Endodermal cell (in vitro differentiated cells): ENCODE measurements at regions not wholly inside any gene's neighbourhood (a gene's known extent, or its start where the extent isn't known, plus 50 kb on each side); places are given as distances from the start of the nearest gene placed in this dataset.
"Not testable (repeated sequence)": the region's sequence is repeated elsewhere in the genome, so short reads cannot be mapped to it uniquely, and the experiment has no call there.

Source experiments
- DNase-seq: peaks from one replicate; pipeline ENCODE4 v3.0.0-alpha.2; 2017
- H3K27ac ChIP-seq: 2 replicates; pipeline ENCODE4 v1.5.1; 2013; ENCODE audit warnings: mild to moderate bottlenecking, low read depth, low read length, moderate library complexity
- H3K27me3 ChIP-seq: 2 replicates; pipeline ENCODE4 v1.6.1; 2013; ENCODE audit warnings: mild to moderate bottlenecking, low read length, moderate library complexity; ENCODE audit not compliant: insufficient read depth, control insufficient read depth, poor library complexity, severe bottlenecking
- H3K36me3 ChIP-seq: 2 replicates; pipeline ENCODE4 v1.7.0; 2013; ENCODE audit warnings: mild to moderate bottlenecking, low read length, moderate library complexity; ENCODE audit not compliant: control insufficient read depth, insufficient read depth
- H3K4me1 ChIP-seq: one replicate; pipeline ENCODE4 v1.7.0; 2013; ENCODE audit warnings: low read length; ENCODE audit not compliant: control insufficient read depth, insufficient read depth
- H3K4me3 ChIP-seq: 2 replicates; pipeline ENCODE4 v1.5.1; 2013; ENCODE audit warnings: mild to moderate bottlenecking, low read length, moderate library complexity
- H3K9ac ChIP-seq: 2 replicates; pipeline ENCODE4 v1.6.1; 2013; ENCODE audit warnings: mild to moderate bottlenecking, low read length, moderate library complexity; ENCODE audit not compliant: poor library complexity, severe bottlenecking; ENCODE audit errors: extremely low read depth
- H3K9me3 ChIP-seq: 2 replicates; pipeline ENCODE4 v1.6.1; 2013; ENCODE audit warnings: mild to moderate bottlenecking, low read length, moderate library complexity; ENCODE audit not compliant: control insufficient read depth
- H3K27ac Mint-ChIP-seq: 2 replicates; pipeline ENCODE4 v1.8.0; 2020; ENCODE audit warnings: mixed read lengths
- H3K27me3 Mint-ChIP-seq: 2 replicates; pipeline ENCODE4 v1.8.0; 2021; ENCODE audit warnings: mild to moderate bottlenecking, mixed read lengths; ENCODE audit not compliant: insufficient read depth
- H3K36me3 Mint-ChIP-seq: 2 replicates; pipeline ENCODE4 v1.8.0; 2020; ENCODE audit warnings: low read depth, mixed read lengths
- H3K4me1 Mint-ChIP-seq: 2 replicates; pipeline ENCODE4 v1.8.0; 2020; ENCODE audit warnings: mixed read lengths
- H3K4me3 Mint-ChIP-seq: 2 replicates; pipeline ENCODE4 v1.8.0; 2020; ENCODE audit warnings: mild to moderate bottlenecking, moderate library complexity, mixed read lengths
- H3K9me3 Mint-ChIP-seq: 2 replicates; pipeline ENCODE4 v1.8.0; 2020; ENCODE audit warnings: mild to moderate bottlenecking, mixed read lengths
- WGBS, 2 experiments: methylation state at CpG; one replicate each; pipeline versions ENCODE4 v1.1.5 to v1.1.7; 2013; ENCODE audit warnings: missing lambda C conversion rate in 2 of 2, mixed read lengths in 1 of 2; ENCODE audit not compliant: insufficient coverage in 1 of 2, insufficient read length in 1 of 2; 5-methylcytosine and 5-hydroxymethylcytosine counted together
- TF ChIP-seq, protein P1 (sequence below): fragments of 200-600 bp; sonication (generic); conservative IDR thresholded peaks from 2 replicates; pipeline ENCODE4 v1.5.0; 2021; ENCODE audit warnings: antibody characterized with exemption, mild to moderate bottlenecking

DNA sequence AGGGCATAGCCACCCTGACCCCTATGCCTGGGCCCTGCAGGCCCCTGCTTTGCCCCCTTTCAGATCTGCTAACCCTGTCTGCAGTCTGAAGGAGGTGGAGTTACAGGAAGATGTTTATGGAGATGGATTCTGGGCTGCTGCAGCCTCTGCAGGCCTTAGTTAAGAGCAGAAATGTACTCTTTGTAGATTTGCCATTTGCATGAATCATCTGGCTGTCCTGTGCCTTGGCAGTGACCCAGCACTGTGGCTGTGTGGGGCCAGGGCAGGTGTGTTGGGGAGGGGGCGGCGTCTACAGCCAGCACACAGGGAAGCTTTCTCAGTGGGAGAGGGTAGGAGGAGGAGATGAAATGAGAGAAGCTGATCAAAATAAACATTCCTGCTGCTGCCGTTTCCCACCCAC is 867.3 kb downstream of the PLA2G4A start:
- Histone ChIP-seq H3K9me3 (no peaks in the 10 kb centered on the region), H3K27me3 (no peaks in the 10 kb centered on the region), H3K4me3 (no peak overlapping the region), H3K27ac (no peak overlapping the region), H3K36me3 (no peaks in the 10 kb centered on the region), H3K9ac (no peak overlapping the region), H3K4me1 (no peaks in the 10 kb centered on the region)
- Mint-ChIP-seq H3K36me3 (no peaks in the 10 kb centered on the region), H3K4me3 (no peak overlapping the region), H3K4me1 (no peaks in the 10 kb centered on the region), H3K27me3 (no peaks in the 10 kb centered on the region), H3K27ac (no peak overlapping the region), H3K9me3 (no peaks in the 10 kb centered on the region)
- WGBS, 2 experiments: 86 to 100% methylated on average over 1 to 3 of the region's 3 CpGs
- DNase-seq: no peak
- TF ChIP-seq, protein P1, sequence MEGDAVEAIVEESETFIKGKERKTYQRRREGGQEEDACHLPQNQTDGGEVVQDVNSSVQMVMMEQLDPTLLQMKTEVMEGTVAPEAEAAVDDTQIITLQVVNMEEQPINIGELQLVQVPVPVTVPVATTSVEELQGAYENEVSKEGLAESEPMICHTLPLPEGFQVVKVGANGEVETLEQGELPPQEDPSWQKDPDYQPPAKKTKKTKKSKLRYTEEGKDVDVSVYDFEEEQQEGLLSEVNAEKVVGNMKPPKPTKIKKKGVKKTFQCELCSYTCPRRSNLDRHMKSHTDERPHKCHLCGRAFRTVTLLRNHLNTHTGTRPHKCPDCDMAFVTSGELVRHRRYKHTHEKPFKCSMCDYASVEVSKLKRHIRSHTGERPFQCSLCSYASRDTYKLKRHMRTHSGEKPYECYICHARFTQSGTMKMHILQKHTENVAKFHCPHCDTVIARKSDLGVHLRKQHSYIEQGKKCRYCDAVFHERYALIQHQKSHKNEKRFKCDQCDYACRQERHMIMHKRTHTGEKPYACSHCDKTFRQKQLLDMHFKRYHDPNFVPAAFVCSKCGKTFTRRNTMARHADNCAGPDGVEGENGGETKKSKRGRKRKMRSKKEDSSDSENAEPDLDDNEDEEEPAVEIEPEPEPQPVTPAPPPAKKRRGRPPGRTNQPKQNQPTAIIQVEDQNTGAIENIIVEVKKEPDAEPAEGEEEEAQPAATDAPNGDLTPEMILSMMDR: no peak

DNA sequence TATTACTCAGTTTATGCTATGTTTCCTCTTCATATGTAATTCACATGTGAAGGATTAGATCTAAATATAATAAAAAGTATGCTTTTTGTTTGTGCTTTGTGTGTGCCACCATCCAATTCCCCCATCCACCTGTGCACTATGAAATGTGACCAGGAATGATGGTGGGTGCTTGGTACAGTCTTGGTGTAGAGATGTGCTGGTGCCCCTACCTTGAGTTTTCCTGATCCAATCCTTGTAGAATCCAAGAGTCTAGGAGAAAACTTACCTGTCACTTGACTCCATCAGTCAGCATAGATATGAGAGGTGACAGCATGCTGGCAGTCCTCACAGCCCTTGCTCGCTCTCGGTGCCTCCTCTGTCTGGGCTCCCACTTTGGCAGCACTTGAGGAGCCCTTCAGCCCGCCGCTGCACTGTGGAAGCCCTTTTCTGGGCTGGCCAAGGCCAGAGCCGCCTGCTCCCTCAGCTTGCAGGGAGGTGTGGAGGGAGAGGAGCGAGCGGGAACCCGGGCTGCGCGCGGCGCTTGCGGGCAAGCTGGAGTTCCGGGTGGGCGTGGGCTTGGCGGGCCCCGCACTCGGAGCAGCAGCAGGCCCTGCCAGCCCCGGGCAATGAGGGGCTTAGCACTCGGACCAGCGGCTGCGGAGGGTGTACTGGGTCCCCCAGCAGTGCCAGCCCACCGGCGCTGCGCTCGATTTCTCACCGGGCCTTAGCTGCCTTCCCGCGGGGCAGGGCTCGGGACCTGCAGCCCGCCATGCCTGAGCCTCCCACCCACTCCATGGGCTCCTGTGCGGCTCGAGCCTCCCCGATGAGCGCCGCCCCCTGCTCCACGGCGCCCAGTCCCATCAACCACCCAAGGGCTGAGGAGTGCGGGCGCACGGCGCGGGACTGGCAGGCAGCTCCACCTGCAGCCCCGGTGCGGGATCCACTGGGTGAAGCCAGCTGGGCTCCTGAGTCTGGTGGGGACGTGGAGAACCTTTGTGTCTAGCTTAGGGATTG is 874.7 kb downstream of the PLA2G4A start:
- not testable (repeated sequence) for H3K4me3 Mint-ChIP-seq, H3K9me3 Mint-ChIP-seq, DNase-seq, H3K4me1 Mint-ChIP-seq, H3K9ac ChIP-seq, H3K27ac Mint-ChIP-seq, H3K27me3 Mint-ChIP-seq, H3K4me3 ChIP-seq, H3K27ac ChIP-seq, H3K36me3 ChIP-seq, H3K4me1 ChIP-seq, H3K27me3 ChIP-seq, H3K9me3 ChIP-seq, H3K36me3 Mint-ChIP-seq
- 93 to 94% methylated on average over 3 to 38 of the region's 46 CpGs for WGBS, 2 experiments

DNA sequence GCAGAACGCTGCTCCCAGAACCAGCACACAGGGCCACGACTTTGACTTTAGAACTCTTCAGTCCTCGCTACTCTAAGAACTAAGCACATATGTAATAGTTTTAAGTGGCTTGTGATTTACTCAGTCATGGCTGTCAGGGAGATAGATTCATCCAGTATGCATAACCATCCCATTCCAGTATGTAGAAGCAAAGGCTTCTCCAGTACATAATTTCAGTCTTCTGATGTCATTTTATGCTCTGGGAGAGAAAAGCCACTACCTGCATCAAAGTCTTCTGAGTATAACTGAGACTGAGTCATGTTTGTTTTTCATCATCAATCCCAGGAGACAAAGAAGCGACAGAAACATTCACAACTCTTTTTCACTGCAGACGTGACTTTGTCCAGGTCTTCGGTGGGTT is 885.7 kb downstream of the PLA2G4A start:
- H3K27ac ChIP-seq: no peak overlapping the region
- TF ChIP-seq, protein P1: no peak
- Mint-ChIP-seq H3K9me3 (no peaks in the 10 kb centered on the region), H3K4me3 (no peak overlapping the region), H3K4me1 (peaks cover 5% of the 10 kb centered on the region), H3K36me3 (no peaks in the 10 kb centered on the region), H3K27ac (no peak overlapping the region), H3K27me3 (no peaks in the 10 kb centered on the region)
- no peaks in the 10 kb centered on the region for H3K27me3 ChIP-seq
- H3K4me1 ChIP-seq: no peaks in the 10 kb centered on the region
- no peak for DNase-seq
- no peak overlapping the region for H3K9ac ChIP-seq
- 89 to 91% methylated on average over 4 to 6 of the region's 6 CpGs for WGBS, 2 experiments
- no peaks in the 10 kb centered on the region for H3K36me3 ChIP-seq
- H3K9me3 ChIP-seq: no peaks in the 10 kb centered on the region
- H3K4me3 ChIP-seq: no peak overlapping the region
